D341Med (cell line): ENCODE measurements at regions not wholly inside any gene's neighbourhood (a gene's known extent, or its start where the extent isn't known, plus 50 kb on each side); places are given as distances from the start of the nearest gene placed in this dataset.

Experiments
- DNase-seq: peaks from one replicate; pipeline ENCODE4 v3.0.0; 2012; ENCODE audit warnings: low spot score

- DNase-seq: no peak
Observed at GRCh38 chr2:21253311-21254027, 129.7 kb downstream of the TDRD15 start.

GRCh38 chr2:21254170-21254965, 130.6 kb downstream of the TDRD15 start:
- DNase-seq: no peak

GRCh38 chr2:21256006-21256405, 132.2 kb downstream of the TDRD15 start:
- DNase-seq: no peak

DNA sequence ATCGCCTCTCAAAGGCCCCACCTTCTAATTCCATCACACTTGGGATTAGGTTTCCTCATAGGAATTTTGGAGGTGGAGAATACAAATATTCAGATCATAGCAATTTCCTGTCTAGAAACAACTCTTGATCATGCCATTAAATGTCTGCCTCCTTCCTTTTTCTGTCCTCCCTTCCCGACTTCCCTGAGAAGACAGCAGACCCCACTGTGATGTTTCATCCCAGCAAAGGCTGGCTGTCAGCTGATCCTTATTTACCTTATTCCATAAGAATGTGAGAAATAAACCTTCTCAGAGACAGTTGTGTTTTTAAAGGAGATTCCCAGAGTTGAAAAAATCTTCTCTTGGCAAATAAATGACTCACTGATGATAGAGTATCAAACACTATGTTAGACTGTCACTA, 133.9 kb downstream of the TDRD15 start:
- DNase-seq: no peak

DNA sequence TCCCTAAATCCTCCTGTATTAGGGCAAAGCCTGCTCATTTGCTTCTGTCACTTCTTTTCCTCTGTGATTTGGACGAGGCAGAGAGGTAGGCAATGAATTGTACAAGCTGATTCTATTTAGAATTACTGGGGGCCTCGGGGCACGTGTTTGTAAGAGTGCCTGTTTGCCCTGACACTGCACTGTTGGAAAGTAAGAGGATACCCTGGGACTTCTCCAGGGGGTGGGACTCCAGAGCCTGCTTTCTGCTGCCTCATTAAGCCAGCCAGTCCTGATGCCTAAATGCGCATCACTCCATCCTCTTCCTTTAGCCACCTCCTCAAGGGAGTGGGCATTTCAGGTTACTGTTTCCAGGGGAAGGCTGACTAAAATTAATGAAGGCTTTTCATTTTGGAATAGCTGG, 134.3 kb downstream of the TDRD15 start:
- DNase-seq: no peak

- no peak for DNase-seq
Observed at GRCh38 chr2:21260311-21260710, 136.5 kb downstream of the TDRD15 start.

DNA sequence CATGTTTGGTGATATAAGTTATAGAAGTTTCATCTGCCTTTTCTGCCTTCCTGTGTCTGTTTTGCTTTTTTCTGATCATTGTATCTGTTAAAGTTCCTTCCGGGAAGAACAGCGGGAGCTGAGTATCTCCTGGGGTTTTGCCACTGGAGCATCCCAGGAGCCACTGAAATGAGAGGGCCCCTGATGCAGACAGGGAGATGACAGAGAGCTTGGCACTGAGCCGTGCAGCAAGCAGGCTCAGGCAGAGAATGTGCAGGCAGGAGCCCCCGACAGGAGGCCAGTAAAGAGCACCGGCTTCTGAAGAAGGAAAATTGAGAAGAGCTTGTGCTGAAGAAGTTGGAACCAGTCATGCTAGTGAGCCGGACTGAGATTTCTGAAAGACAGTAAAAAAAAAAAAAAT, 137.8 kb downstream of the TDRD15 start:
- DNase-seq: no peak

GRCh38 chr2:21262426-21262940, 138.7 kb downstream of the TDRD15 start:
- DNase-seq: no peak

GRCh38 chr2:21263622-21264021, 139.9 kb downstream of the TDRD15 start:
- no peak for DNase-seq

- DNase-seq: no peak
Observed at GRCh38 chr2:21265752-21266151, 142.0 kb downstream of the TDRD15 start.

GRCh38 chr2:21267232-21267835, 143.6 kb downstream of the TDRD15 start:
- no peak for DNase-seq

GRCh38 chr2:21268197-21268877, 144.6 kb downstream of the TDRD15 start:
- DNase-seq: no peak

DNA sequence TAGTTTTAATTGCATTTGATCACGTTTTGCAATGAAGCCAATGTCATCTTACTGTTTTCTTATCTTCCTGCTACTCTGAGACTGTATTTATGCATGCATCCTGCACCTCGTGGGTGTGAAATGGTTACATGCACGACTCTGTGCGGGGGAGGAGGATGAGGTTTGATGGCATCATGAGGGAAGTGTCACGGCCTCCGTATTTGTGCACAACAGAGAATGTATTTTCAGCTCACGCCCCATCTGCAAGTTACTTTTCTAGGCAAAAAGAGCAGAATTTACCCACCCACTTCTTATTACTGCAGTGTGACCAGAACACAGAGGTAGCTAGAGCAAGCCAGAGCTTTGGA, 145.1 kb downstream of the TDRD15 start:
- DNase-seq: no peak

DNA sequence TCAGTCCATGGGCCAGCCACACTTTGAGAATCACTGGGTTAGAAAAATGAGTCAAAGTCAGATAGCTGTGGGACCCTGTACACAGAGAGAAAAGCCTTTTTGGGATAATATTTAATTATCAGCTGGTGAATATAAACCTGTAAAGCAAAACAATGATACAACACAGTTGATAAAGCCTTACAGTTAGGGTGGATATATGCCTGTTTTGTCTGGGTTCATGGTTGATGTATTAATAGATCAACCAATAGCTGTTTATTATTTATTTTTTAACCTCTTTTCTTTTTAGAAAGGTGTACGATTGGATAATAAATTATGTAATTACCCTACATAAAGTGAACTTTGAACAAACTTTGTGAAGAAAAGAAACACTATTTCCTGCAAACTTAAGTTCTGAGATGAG, 145.6 kb downstream of the TDRD15 start:
- DNase-seq: no peak

DNA sequence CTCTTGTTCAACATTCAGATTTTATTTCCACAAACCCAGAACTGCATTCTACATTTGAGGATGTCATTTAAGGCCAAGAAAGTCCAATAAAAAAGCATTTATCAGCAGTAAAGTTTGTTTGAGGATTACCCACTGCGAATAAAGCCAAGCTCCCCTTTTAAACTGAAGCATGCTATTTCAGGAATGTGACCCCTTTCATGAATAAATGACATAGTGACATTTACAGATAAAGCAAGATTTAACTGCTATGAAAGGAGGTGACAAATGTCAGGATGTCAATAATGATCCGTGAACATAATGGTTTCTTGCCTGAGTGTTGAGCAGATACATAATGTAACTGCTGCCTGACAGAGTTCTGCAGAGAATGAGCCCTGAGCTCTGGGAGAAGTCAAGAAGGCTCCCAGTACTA, 146.3 kb downstream of the TDRD15 start:
- DNase-seq: no peak

DNA sequence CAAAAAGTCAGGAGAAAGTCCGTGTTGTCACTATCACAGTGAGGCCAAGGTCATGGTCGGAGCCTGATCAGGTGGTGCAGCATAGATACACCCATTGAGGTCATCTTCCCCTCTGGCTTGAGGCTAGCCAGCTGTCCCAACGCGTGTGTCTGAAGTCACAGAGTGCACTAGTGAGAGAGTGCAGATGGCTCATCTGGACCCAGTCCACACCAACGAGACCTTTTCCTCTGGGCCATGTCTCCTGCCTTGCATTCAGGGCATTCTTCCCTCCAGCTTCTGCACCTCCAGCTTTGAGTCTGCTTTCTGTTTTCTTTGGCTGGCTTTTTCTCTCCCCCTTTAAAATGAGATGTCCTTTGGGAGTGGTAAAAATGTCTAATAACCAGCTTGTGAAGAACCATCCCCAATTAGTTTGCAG, 146.9 kb downstream of the TDRD15 start:
- no peak for DNase-seq

GRCh38 chr2:21276163-21276562, 152.4 kb downstream of the TDRD15 start:
- no peak for DNase-seq

GRCh38 chr2:21277068-21278056, 153.6 kb downstream of the TDRD15 start:
- DNase-seq: no peak

DNA sequence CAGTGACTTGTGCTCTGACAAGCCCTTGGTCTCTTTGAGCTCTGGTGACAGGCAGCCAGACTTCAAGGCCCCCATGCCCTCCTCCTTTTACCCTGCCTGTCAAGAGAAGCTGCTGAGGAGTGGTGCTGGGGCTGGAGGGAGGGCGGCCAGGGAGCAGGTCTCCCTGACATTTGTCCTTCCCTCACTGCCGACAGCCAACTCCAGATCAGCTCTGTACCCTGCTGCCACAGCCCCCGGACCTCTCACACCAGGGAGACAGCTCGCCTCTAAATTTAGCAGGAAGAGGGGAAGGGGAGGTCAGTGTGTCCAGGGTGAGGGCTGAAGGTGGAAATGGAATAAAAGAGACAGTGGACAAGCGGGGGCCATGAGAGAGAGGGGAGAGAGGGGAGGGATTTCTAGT, 155.8 kb downstream of the TDRD15 start:
- DNase-seq: no peak

GRCh38 chr2:21280793-21281192, 157.0 kb downstream of the TDRD15 start:
- no peak for DNase-seq

DNA sequence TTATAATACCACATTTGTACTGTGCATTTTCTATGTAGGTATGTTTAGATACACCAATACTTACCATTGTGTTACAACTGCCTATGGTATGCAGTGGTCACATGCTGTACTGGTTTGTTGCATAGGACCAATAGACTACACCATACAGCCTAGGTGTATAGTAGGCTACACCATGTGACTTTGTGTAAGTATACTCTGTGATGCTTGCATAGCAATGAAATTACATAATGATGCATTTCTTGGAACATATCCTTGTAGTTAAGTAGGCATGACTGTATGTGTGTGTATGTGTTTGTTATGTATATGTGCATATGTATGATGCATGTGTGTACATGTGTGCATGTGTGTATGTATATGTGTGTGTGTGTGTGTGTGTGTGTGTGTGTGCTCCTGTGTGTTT, 157.6 kb downstream of the TDRD15 start:
- DNase-seq: no peak
